HepG2 (cell line): ENCODE measurements at regions not wholly inside any gene's neighbourhood (a gene's known extent, or its start where the extent isn't known, plus 50 kb on each side); places are given as distances from the start of the nearest gene placed in this dataset.

ENCODE experiments used
- ATAC-seq: fragments of 200-7000 bp; cut with Tn5 transposase; 3 replicates; pipeline ENCODE4 v1.9.1; 2020; ENCODE audit warnings: mild to moderate bottlenecking, moderate library complexity
- BruUV-seq: library from RNA; stranded (reverse); fragments of 400-500 nt; replicated peaks from 2 replicates; lab custom pipeline; 2021; lab: Mats Ljungman, UMichigan
- CTCF ChIA-PET: fragments of 300-600 bp; formaldehyde crosslinking; extraction: SDS; loops from one replicate; lab custom pipeline; 2021; ENCODE audit warnings: low total read pairs, inconsistent platforms, low intra/inter-chr PET ratio; lab: Yijun Ruan, JAX
- POLR2A ChIA-PET: fragments of 350-600 bp; sonication (Branson Sonifier 250); formaldehyde crosslinking; loops from one replicate; lab custom pipeline; 2020; ENCODE audit warnings: antibody characterized with exemption, inconsistent platforms; lab: Yijun Ruan, JAX
- DNase-seq: peaks from one replicate; pipeline ENCODE4 v3.0.0-alpha.2; 2015; ENCODE audit warnings: low spot score
- FAIRE-seq: peaks from 3 replicates; lab custom pipeline; 2011; peaks lifted over from hg19 to GRCh38; lab: Jason Lieb, UNC
- H2AFZ ChIP-seq: one replicate; pipeline ENCODE4 v1.6.1; 2011; ENCODE audit warnings: low read length, inconsistent platforms
- H3K27ac ChIP-seq: fragments of 300-600 bp; 3 replicates; pipeline ENCODE4 v1.8.0; 2011; ENCODE audit warnings: mixed run types, mild to moderate bottlenecking, mixed read lengths, low read length, inconsistent platforms; ENCODE audit not compliant: insufficient read depth; ENCODE audit errors: extremely low read length
- H3K27me3 ChIP-seq, 2 experiments: fragments of 200-600 bp in 1 of 2; 2 replicates in 1 of 2; 3 replicates in 1 of 2; pipeline versions ENCODE4 v1.6.0 to v1.8.0; 2011; ENCODE audit warnings: low read length in 2 of 2, mild to moderate bottlenecking in 2 of 2, moderate library complexity in 2 of 2, inconsistent platforms in 1 of 2; ENCODE audit not compliant: insufficient read depth in 2 of 2, control insufficient read depth in 1 of 2
- H3K36me3 ChIP-seq, 2 experiments: fragments of 200-600 bp in 1 of 2; replicated peaks in 1 of 2; 2 replicates in 1 of 2; 3 replicates in 1 of 2; pipeline versions ENCODE4 v1.5.1 to v1.8.0; 2011; ENCODE audit warnings: low read length in 2 of 2, inconsistent platforms in 1 of 2; ENCODE audit not compliant: insufficient read depth in 2 of 2, control insufficient read depth in 1 of 2
- H3K4me1 ChIP-seq: 2 replicates; pipeline ENCODE4 v1.5.1; 2012; ENCODE audit warnings: low read length, inconsistent platforms; ENCODE audit not compliant: insufficient read depth
- H3K4me2 ChIP-seq: 2 replicates; pipeline ENCODE4 v1.6.0; 2011; ENCODE audit warnings: low read depth, low read length, inconsistent platforms
- H3K4me3 ChIP-seq, 3 experiments: fragments of 200-600 bp in 1 of 3; sonication (generic), shearing (Covaris generic) in 1 of 3; replicated peaks in 1 of 3; 2 replicates each; pipeline ENCODE4 v1.5.1; 2011 to 2016; ENCODE audit warnings: low read length in 3 of 3, inconsistent platforms in 2 of 3, low read depth in 2 of 3, mild to moderate bottlenecking in 2 of 3, control low read depth in 1 of 3, mixed read lengths in 1 of 3; ENCODE audit not compliant: insufficient read depth in 1 of 3
- H3K79me2 ChIP-seq: one replicate; pipeline ENCODE4 v1.6.1; 2011; ENCODE audit warnings: low read length, inconsistent platforms; ENCODE audit not compliant: insufficient read depth
- H3K9ac ChIP-seq: 2 replicates; pipeline ENCODE4 v1.6.0; 2011; ENCODE audit warnings: mild to moderate bottlenecking, low read depth, low read length, inconsistent platforms; ENCODE audit not compliant: insufficient read depth
- H3K9me3 ChIP-seq: 2 replicates; pipeline ENCODE4 v1.5.1; 2012; ENCODE audit warnings: mild to moderate bottlenecking, low read length
- H4K20me1 ChIP-seq: 2 replicates; pipeline ENCODE4 v1.6.0; 2011; ENCODE audit warnings: inconsistent platforms, mild to moderate bottlenecking, low read length, moderate library complexity; ENCODE audit not compliant: insufficient read depth
- HNRNPLL ChIP-seq: fragments of 200-400 bp; formaldehyde crosslinking; IDR thresholded peaks from 2 replicates; pipeline ENCODE4 v1.6.1; 2017; ENCODE audit warnings: mild to moderate bottlenecking, low read depth, low read length; ENCODE audit not compliant: poor library complexity, severe bottlenecking
- STAG1 ChIP-seq: sonication (generic); formaldehyde crosslinking; IDR thresholded peaks from 2 replicates; pipeline ENCODE4 v1.4.0; 2020; ENCODE audit warnings: missing genetic modification reagents
- ZNF580 ChIP-seq: IDR thresholded peaks from 2 replicates; pipeline ENCODE4 v1.6.1; 2016; ENCODE audit warnings: low read depth, borderline replicate concordance
- ZSCAN29 ChIP-seq: sonication (generic); formaldehyde crosslinking; conservative IDR thresholded peaks from 2 replicates; pipeline ENCODE4 v1.4.0; 2020; ENCODE audit warnings: mild to moderate bottlenecking, missing genetic modification reagents
- WGBS: methylation state at CpG from one replicate; pipeline ENCODE4 v1.1.6; 2017; ENCODE audit warnings: low lambda C conversion rate; 5-methylcytosine and 5-hydroxymethylcytosine counted together
- in situ Hi-C: cut with HindIII; loops from 2 replicates; pipeline ENCODE4 v1.10.0; 2017; ENCODE audit warnings: low pct_unique_long_range_greater_than_20kb; ENCODE audit not compliant: extremely low pct_ligation_motif_present
- intact Hi-C: fragments of 100-400 bp; cut with micrococcal nuclease; formaldehyde crosslinking; loops from one replicate; pipeline ENCODE4 v1.10.0; 2022; ENCODE audit not compliant: unreplicated experiment
- TF ChIP-seq, protein P1 (sequence below): sonication (generic); formaldehyde crosslinking; IDR thresholded peaks from 2 replicates; pipeline ENCODE4 v1.5.0; 2020; ENCODE audit warnings: mild to moderate bottlenecking, missing genetic modification reagents, moderate library complexity

DNA sequence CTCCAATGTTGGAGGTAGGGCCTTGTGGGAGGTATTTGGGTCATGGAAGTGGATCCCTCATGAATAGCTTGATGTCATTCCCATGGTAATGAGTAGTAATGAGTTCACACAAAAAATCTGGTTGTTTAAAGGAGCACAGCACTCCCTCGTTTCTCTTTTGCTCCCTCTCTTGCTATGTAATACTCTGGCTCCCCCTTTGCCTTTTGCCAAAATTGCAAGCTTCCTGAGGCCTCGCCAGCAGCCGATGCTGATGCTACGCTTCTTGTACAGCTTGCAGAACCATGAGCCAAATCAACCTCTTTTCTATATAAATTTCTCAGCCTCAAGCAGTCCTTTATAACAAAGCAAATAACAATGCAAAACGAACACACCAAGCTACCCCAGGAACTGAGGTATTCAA is 80.9 kb downstream of the LHX9 start:
- no peak overlapping the region for H3K4me3 ChIP-seq
- no TSS peak for BruUV-seq
- TF ChIP-seq, protein P1, sequence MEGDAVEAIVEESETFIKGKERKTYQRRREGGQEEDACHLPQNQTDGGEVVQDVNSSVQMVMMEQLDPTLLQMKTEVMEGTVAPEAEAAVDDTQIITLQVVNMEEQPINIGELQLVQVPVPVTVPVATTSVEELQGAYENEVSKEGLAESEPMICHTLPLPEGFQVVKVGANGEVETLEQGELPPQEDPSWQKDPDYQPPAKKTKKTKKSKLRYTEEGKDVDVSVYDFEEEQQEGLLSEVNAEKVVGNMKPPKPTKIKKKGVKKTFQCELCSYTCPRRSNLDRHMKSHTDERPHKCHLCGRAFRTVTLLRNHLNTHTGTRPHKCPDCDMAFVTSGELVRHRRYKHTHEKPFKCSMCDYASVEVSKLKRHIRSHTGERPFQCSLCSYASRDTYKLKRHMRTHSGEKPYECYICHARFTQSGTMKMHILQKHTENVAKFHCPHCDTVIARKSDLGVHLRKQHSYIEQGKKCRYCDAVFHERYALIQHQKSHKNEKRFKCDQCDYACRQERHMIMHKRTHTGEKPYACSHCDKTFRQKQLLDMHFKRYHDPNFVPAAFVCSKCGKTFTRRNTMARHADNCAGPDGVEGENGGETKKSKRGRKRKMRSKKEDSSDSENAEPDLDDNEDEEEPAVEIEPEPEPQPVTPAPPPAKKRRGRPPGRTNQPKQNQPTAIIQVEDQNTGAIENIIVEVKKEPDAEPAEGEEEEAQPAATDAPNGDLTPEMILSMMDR (CRISPR knock-in tag): peak; percentile 28
- TF ChIP-seq ZNF580 (no peak), STAG1 (CRISPR knock-in tag) (peak; percentile 48)
- no peaks in the 10 kb centered on the region for H3K9me3 ChIP-seq
- H4K20me1 ChIP-seq: no peaks in the 10 kb centered on the region
- 39% methylated on average over 5 of the region's 5 CpGs for WGBS
- ATAC-seq: no peak
- no peak for FAIRE-seq
- H3K27ac ChIP-seq: no peak overlapping the region
- H2AFZ ChIP-seq: no peak overlapping the region
- H3K36me3 ChIP-seq: no peaks in the 10 kb centered on the region
- H3K4me1 ChIP-seq: peaks cover 19% of the 10 kb centered on the region
- in situ Hi-C loops: no loop called here
- POLR2A ChIA-PET: interaction anchor here (2.0 kb wide), 1 partner anchor 159 kb away, joined by 4 read pairs; the partner anchor contains the start of gene NEK7
- no peaks in the 10 kb centered on the region for H3K79me2 ChIP-seq
- H3K27me3 ChIP-seq: no peaks in the 10 kb centered on the region
- H3K9ac ChIP-seq: no peak overlapping the region
- CTCF ChIA-PET: no interaction called here
- intact Hi-C loops: loop anchor here (5.0 kb wide), 1 partner anchor 381 kb away; no protein-coding TSS in a partner anchor
- no peak overlapping the region for H3K4me2 ChIP-seq
- no peak for DNase-seq

DNA sequence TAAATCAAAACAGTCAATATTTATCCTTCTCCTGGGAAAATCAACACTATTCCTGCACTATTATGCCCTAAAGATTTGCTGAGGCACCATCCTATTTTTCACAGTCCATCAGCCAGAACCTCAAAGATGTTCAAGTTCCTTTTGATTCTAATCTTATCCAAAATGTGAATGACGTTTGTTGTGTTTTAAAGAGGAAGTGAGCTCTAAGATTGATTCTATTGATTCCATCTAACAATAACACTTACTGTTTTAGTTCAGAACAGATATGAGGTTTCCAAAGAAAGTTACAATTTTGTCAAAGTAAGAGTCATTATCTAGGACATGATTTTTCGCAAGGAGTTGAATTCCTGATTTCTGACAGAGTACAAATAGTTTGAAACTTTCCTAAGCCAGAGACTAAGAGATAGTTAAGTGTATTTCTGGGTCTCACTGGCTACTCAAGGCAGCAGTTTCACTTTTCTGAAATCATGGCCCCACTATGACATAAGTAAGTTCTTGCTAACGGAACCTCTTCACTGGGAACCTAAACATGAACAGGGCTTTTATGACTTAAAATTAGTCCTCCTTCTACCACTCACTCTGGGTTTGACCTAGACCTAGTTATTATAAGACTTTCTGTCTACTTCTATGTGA is 84.7 kb downstream of the LHX9 start:
- ChIA-PET CTCF (no interaction called here), POLR2A (no interaction called here)
- H3K27ac ChIP-seq: no peak overlapping the region
- intact Hi-C loops (no loop called here), in situ Hi-C loops (no loop called here)
- WGBS: 48% methylated on average over 3 of the region's 3 CpGs
- H3K36me3 ChIP-seq: no peaks in the 10 kb centered on the region
- H3K79me2 ChIP-seq: no peaks in the 10 kb centered on the region
- no TSS peak for BruUV-seq
- FAIRE-seq (no peak), ATAC-seq (no peak), DNase-seq (no peak)
- H3K27me3 ChIP-seq: no peaks in the 10 kb centered on the region
- no peaks in the 10 kb centered on the region for H4K20me1 ChIP-seq
- TF ChIP-seq ZSCAN29 (CRISPR knock-in tag) (no peak), HNRNPLL (no peak)
- H3K4me3 ChIP-seq: no peak overlapping the region
- no peak overlapping the region for H2AFZ ChIP-seq
- H3K4me2 ChIP-seq: no peak overlapping the region
- H3K4me1 ChIP-seq: no peaks in the 10 kb centered on the region
- H3K9me3 ChIP-seq: no peaks in the 10 kb centered on the region
- H3K9ac ChIP-seq: no peak overlapping the region
